ENCODE measurements at regions not wholly inside any gene's neighbourhood (a gene's known extent, or its start where the extent isn't known, plus 50 kb on each side); places are given as distances from the start of the nearest gene placed in this dataset.

- Histone ChIP-seq H3K4me2 (ENCODE audit: low read length) (no peak overlapping the region), H3K27me3 (ENCODE audit: insufficient read depth, low read depth, low read length) (no peaks in the 10 kb centered on the region), H4K20me1 (ENCODE audit: insufficient read depth) (no peaks in the 10 kb centered on the region), H3F3A (ENCODE audit: insufficient read depth, low read length, poor library complexity, severe bottlenecking) (no peaks in the 10 kb centered on the region), H2AFZ (ENCODE audit: low read depth, low read length) (no peak overlapping the region), H3K36me3 (ENCODE audit: insufficient read depth, low read length) (no peaks in the 10 kb centered on the region), H3K4me3 (ENCODE audit: low read length) (no peak overlapping the region), H3K79me2 (replicated peaks; ENCODE audit: insufficient read depth, low read length) (no peaks in the 10 kb centered on the region), H3K27ac (ENCODE audit: low read length) (no peak overlapping the region), H3K9ac (ENCODE audit: low read length) (no peak overlapping the region), H3K9me2 (ENCODE audit: insufficient read depth, low read length) (no peaks in the 10 kb centered on the region), H3K9me3 (ENCODE audit: low read length) (no peaks in the 10 kb centered on the region)
- TF ChIP-seq MXI1 (conservative IDR thresholded peaks at IDR 0.05; ENCODE audit: poor library complexity, severe bottlenecking) (no peak), TAF1 (IDR thresholded peaks at IDR 0.05; ENCODE audit: low read depth) (no peak), RAD21 (conservative IDR thresholded peaks at IDR 0.05) (no peak), EP300 (conservative IDR thresholded peaks at IDR 0.05; ENCODE audit: poor library complexity, severe bottlenecking) (no peak), CTCF (IDR thresholded peaks at IDR 0.05; ENCODE audit: poor library complexity, severe bottlenecking) (no peak), EZH2 (IDR thresholded peaks at IDR 0.05; ENCODE audit: borderline replicate concordance, insufficient read depth, low read length, poor library complexity, severe bottlenecking) (no peak), SMC3 (conservative IDR thresholded peaks at IDR 0.05; ENCODE audit: poor library complexity) (no peak), POLR2AphosphoS5 (IDR thresholded peaks at IDR 0.05) (no peak)
- TF ChIP-seq, protein P1, sequence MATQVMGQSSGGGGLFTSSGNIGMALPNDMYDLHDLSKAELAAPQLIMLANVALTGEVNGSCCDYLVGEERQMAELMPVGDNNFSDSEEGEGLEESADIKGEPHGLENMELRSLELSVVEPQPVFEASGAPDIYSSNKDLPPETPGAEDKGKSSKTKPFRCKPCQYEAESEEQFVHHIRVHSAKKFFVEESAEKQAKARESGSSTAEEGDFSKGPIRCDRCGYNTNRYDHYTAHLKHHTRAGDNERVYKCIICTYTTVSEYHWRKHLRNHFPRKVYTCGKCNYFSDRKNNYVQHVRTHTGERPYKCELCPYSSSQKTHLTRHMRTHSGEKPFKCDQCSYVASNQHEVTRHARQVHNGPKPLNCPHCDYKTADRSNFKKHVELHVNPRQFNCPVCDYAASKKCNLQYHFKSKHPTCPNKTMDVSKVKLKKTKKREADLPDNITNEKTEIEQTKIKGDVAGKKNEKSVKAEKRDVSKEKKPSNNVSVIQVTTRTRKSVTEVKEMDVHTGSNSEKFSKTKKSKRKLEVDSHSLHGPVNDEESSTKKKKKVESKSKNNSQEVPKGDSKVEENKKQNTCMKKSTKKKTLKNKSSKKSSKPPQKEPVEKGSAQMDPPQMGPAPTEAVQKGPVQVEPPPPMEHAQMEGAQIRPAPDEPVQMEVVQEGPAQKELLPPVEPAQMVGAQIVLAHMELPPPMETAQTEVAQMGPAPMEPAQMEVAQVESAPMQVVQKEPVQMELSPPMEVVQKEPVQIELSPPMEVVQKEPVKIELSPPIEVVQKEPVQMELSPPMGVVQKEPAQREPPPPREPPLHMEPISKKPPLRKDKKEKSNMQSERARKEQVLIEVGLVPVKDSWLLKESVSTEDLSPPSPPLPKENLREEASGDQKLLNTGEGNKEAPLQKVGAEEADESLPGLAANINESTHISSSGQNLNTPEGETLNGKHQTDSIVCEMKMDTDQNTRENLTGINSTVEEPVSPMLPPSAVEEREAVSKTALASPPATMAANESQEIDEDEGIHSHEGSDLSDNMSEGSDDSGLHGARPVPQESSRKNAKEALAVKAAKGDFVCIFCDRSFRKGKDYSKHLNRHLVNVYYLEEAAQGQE (IDR thresholded peaks at IDR 0.05; ENCODE audit: borderline replicate concordance): no peak
These were observed 112.5 kb upstream of the THBS1 start for GRCh38 chr15:39468331-39468730.

DNA sequence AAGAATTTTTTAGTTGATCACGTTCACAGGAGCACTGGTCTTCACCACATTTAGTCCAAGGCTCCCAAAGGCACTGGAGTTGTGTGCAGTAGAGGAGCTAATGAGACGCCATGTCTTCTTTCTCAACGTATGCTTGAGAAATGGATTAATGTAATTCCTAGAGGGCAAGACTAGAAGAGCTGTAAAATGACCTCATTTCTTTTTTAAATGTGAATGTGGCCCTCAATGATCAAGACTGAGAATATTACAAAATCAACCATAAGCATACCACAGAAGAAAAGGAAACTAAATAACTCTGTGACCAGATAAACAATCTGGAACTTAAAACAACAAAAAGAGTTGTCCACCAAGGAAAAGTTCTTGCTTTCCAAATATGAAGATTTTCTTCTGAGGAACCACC lies 112.1 kb upstream of the THBS1 start:
- H3K9me3 ChIP-seq (ENCODE audit: low read length): no peaks in the 10 kb centered on the region
- no peak overlapping the region for H3K4me3 ChIP-seq (ENCODE audit: low read length)
- no peak overlapping the region for H3K4me2 ChIP-seq (ENCODE audit: low read length)
- no peaks in the 10 kb centered on the region for H3K79me2 ChIP-seq (replicated peaks; ENCODE audit: insufficient read depth, low read length)
- TF ChIP-seq SMC3 (conservative IDR thresholded peaks at IDR 0.05; ENCODE audit: poor library complexity) (no peak), EZH2 (IDR thresholded peaks at IDR 0.05; ENCODE audit: borderline replicate concordance, insufficient read depth, low read length, poor library complexity, severe bottlenecking) (no peak), TAF1 (IDR thresholded peaks at IDR 0.05; ENCODE audit: low read depth) (no peak), CTCF (IDR thresholded peaks at IDR 0.05; ENCODE audit: poor library complexity, severe bottlenecking) (no peak), RAD21 (conservative IDR thresholded peaks at IDR 0.05) (no peak)
- TF ChIP-seq, protein P1 (IDR thresholded peaks at IDR 0.05; ENCODE audit: borderline replicate concordance): no peak
- H3K27ac ChIP-seq (ENCODE audit: low read length): no peak overlapping the region
- no peaks in the 10 kb centered on the region for H3K36me3 ChIP-seq (ENCODE audit: insufficient read depth, low read length)
- H3K27me3 ChIP-seq (ENCODE audit: insufficient read depth, low read depth, low read length): no peaks in the 10 kb centered on the region
- no peaks in the 10 kb centered on the region for H3K9me2 ChIP-seq (ENCODE audit: insufficient read depth, low read length)
- no peaks in the 10 kb centered on the region for H4K20me1 ChIP-seq (ENCODE audit: insufficient read depth)
- no peaks in the 10 kb centered on the region for H3F3A ChIP-seq (ENCODE audit: insufficient read depth, low read length, poor library complexity, severe bottlenecking)
- no peak overlapping the region for H3K9ac ChIP-seq (ENCODE audit: low read length)
- no peak overlapping the region for H2AFZ ChIP-seq (ENCODE audit: low read depth, low read length)
